ENCODE measurements at regions not wholly inside any gene's neighbourhood (a gene's known extent, or its start where the extent isn't known, plus 50 kb on each side); places are given as distances from the start of the nearest gene placed in this dataset.

GRCh38 chr4:12963912-12964311, 520.2 kb downstream of the RAB28 start:
- H3K27me3 ChIP-seq (ENCODE audit: low read depth, low read length) = no peaks in the 10 kb centered on the region
- H3K79me2 ChIP-seq (ENCODE audit: low read length) = no peaks in the 10 kb centered on the region
- no peak overlapping the region for H3K4me3 ChIP-seq (ENCODE audit: low read length)
- no peak overlapping the region for H3K27ac ChIP-seq (ENCODE audit: low read length)
- no peak overlapping the region for H2AFZ ChIP-seq (ENCODE audit: low read depth, low read length)
- no peak overlapping the region for H3K4me2 ChIP-seq (ENCODE audit: low read length)
- no peaks in the 10 kb centered on the region for H3K36me3 ChIP-seq (replicated peaks; ENCODE audit: low read depth, low read length)
- H4K20me1 ChIP-seq (ENCODE audit: insufficient read depth, low read length) = no peaks in the 10 kb centered on the region
- H3K4me1 ChIP-seq (ENCODE audit: low read length) = no peaks in the 10 kb centered on the region
- no peak overlapping the region for H3K9ac ChIP-seq (ENCODE audit: low read length)
- no peaks in the 10 kb centered on the region for H3K9me3 ChIP-seq (ENCODE audit: insufficient read depth, low read length)
- TF ChIP-seq CTCF (IDR thresholded peaks at IDR 0.05; ENCODE audit: low read depth, low read length) (no peak), EZH2phosphoT487 (IDR thresholded peaks at IDR 0.05; ENCODE audit: low read depth) (no peak)

GRCh38 chr4:12963291-12963690, 520.8 kb downstream of the RAB28 start:
- Histone ChIP-seq H3K27me3 (ENCODE audit: low read depth, low read length) (no peaks in the 10 kb centered on the region), H3K4me3 (ENCODE audit: low read length) (no peak overlapping the region), H3K9me3 (ENCODE audit: insufficient read depth, low read length) (no peaks in the 10 kb centered on the region), H3K79me2 (ENCODE audit: low read length) (no peaks in the 10 kb centered on the region), H3K27ac (ENCODE audit: low read length) (no peak overlapping the region), H3K4me1 (ENCODE audit: low read length) (no peaks in the 10 kb centered on the region), H4K20me1 (ENCODE audit: insufficient read depth, low read length) (no peaks in the 10 kb centered on the region), H3K4me2 (ENCODE audit: low read length) (no peak overlapping the region), H3K9ac (ENCODE audit: low read length) (no peak overlapping the region), H3K36me3 (replicated peaks; ENCODE audit: low read depth, low read length) (no peaks in the 10 kb centered on the region), H2AFZ (ENCODE audit: low read depth, low read length) (no peak overlapping the region)
- TF ChIP-seq CTCF (IDR thresholded peaks at IDR 0.05; ENCODE audit: low read depth, low read length) (no peak), EZH2phosphoT487 (IDR thresholded peaks at IDR 0.05; ENCODE audit: low read depth) (no peak)

- Histone ChIP-seq H3K4me2 (ENCODE audit: low read length) (no peak overlapping the region), H3K4me1 (ENCODE audit: low read length) (no peaks in the 10 kb centered on the region), H3K9ac (ENCODE audit: low read length) (no peak overlapping the region), H4K20me1 (ENCODE audit: insufficient read depth, low read length) (no peaks in the 10 kb centered on the region), H3K27ac (ENCODE audit: low read length) (no peak overlapping the region), H2AFZ (ENCODE audit: low read depth, low read length) (no peak overlapping the region), H3K4me3 (ENCODE audit: low read length) (no peak overlapping the region), H3K9me3 (ENCODE audit: insufficient read depth, low read length) (no peaks in the 10 kb centered on the region), H3K79me2 (ENCODE audit: low read length) (no peaks in the 10 kb centered on the region), H3K27me3 (ENCODE audit: low read depth, low read length) (no peaks in the 10 kb centered on the region), H3K36me3 (replicated peaks; ENCODE audit: low read depth, low read length) (no peaks in the 10 kb centered on the region)
- TF ChIP-seq EZH2phosphoT487 (IDR thresholded peaks at IDR 0.05; ENCODE audit: low read depth) = no peak
- TF ChIP-seq CTCF (IDR thresholded peaks at IDR 0.05; ENCODE audit: low read depth, low read length) = no peak
Measured at GRCh38 chr4:12961713-12962112, 522.4 kb downstream of the RAB28 start.

- no peak overlapping the region for H3K9ac ChIP-seq (ENCODE audit: low read length)
- no peak overlapping the region for H3K4me3 ChIP-seq (ENCODE audit: low read length)
- TF ChIP-seq EZH2phosphoT487 (IDR thresholded peaks at IDR 0.05; ENCODE audit: low read depth) (no peak), CTCF (IDR thresholded peaks at IDR 0.05; ENCODE audit: low read depth, low read length) (no peak)
- no peaks in the 10 kb centered on the region for H3K27me3 ChIP-seq (ENCODE audit: low read depth, low read length)
- H3K4me1 ChIP-seq (ENCODE audit: low read length) = no peaks in the 10 kb centered on the region
- no peak overlapping the region for H3K4me2 ChIP-seq (ENCODE audit: low read length)
- no peaks in the 10 kb centered on the region for H3K9me3 ChIP-seq (ENCODE audit: insufficient read depth, low read length)
- H3K27ac ChIP-seq (ENCODE audit: low read length) = no peak overlapping the region
- no peaks in the 10 kb centered on the region for H3K36me3 ChIP-seq (replicated peaks; ENCODE audit: low read depth, low read length)
- H2AFZ ChIP-seq (ENCODE audit: low read depth, low read length) = no peak overlapping the region
- no peaks in the 10 kb centered on the region for H4K20me1 ChIP-seq (ENCODE audit: insufficient read depth, low read length)
- no peaks in the 10 kb centered on the region for H3K79me2 ChIP-seq (ENCODE audit: low read length)
Measured at GRCh38 chr4:12958436-12958835, 525.7 kb downstream of the RAB28 start.
